ENCODE measurements at regions not wholly inside any gene's neighbourhood (a gene's known extent, or its start where the extent isn't known, plus 50 kb on each side); places are given as distances from the start of the nearest gene placed in this dataset.

DNA sequence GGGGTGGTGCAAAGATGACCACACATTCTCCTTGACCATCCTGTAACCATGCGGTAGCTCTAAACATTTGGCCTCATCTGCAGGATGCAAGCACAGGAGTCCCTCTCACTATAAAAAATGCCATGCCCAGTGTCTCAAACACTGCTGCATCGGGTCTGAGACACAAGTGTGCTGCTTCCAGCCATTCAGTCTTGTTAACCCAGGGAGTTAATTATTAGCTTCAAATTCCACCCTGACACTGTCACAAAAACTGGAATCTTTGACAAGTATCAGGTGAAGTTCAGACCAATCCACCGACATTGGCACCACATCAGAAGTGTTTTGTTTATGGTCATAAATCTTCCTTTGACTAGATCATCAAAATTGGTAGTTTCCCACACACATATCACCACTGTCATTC, 119.1 kb upstream of the RASEF start:
- no peaks in the 10 kb centered on the region for H3K36me3 ChIP-seq (ENCODE audit: control insufficient read depth in 1 of 2, insufficient read depth in 2 of 2, low read length in 2 of 2)
- TF ChIP-seq RAD21 (IDR thresholded peaks at IDR 0.05; ENCODE audit: low read depth): no peak
- no peak for TF ChIP-seq POLR2AphosphoS5 (IDR thresholded peaks at IDR 0.05; ENCODE audit: low read depth, low read length)
- no peak for TF ChIP-seq YY1 (IDR thresholded peaks at IDR 0.05; ENCODE audit: extremely low read depth, insufficient replicate concordance, low read depth, low read length)
- no peak for TF ChIP-seq ZFX (IDR thresholded peaks at IDR 0.05)
- TF ChIP-seq ZNF274 (IDR thresholded peaks at IDR 0.05; ENCODE audit: low read depth, low read length): no peak
- TF ChIP-seq EZH2 (IDR thresholded peaks at IDR 0.05): no peak
- TF ChIP-seq, protein P1, sequence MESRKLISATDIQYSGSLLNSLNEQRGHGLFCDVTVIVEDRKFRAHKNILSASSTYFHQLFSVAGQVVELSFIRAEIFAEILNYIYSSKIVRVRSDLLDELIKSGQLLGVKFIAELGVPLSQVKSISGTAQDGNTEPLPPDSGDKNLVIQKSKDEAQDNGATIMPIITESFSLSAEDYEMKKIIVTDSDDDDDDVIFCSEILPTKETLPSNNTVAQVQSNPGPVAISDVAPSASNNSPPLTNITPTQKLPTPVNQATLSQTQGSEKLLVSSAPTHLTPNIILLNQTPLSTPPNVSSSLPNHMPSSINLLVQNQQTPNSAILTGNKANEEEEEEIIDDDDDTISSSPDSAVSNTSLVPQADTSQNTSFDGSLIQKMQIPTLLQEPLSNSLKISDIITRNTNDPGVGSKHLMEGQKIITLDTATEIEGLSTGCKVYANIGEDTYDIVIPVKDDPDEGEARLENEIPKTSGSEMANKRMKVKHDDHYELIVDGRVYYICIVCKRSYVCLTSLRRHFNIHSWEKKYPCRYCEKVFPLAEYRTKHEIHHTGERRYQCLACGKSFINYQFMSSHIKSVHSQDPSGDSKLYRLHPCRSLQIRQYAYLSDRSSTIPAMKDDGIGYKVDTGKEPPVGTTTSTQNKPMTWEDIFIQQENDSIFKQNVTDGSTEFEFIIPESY (IDR thresholded peaks at IDR 0.05; ENCODE audit: extremely low read depth, insufficient replicate concordance, low read length): no peak
- no peak for TF ChIP-seq SP1 (IDR thresholded peaks at IDR 0.05; ENCODE audit: low read depth)
- no peak for TF ChIP-seq SIN3A (IDR thresholded peaks at IDR 0.05; ENCODE audit: low read depth)
- no peak for TF ChIP-seq POLR2A (IDR thresholded peaks at IDR 0.05; ENCODE audit: borderline replicate concordance, extremely low read depth, insufficient read depth, insufficient read length)
- no peak for TF ChIP-seq SRF (IDR thresholded peaks at IDR 0.05; ENCODE audit: low read depth)
- TF ChIP-seq CBX3 (IDR thresholded peaks at IDR 0.05; ENCODE audit: low read depth): no peak
- TF ChIP-seq ELF1 (IDR thresholded peaks at IDR 0.05; ENCODE audit: borderline replicate concordance, low read depth): no peak
- TF ChIP-seq, protein P2, sequence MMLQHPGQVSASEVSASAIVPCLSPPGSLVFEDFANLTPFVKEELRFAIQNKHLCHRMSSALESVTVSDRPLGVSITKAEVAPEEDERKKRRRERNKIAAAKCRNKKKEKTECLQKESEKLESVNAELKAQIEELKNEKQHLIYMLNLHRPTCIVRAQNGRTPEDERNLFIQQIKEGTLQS (IDR thresholded peaks at IDR 0.05): no peak
- no peak for TF ChIP-seq JUND (IDR thresholded peaks at IDR 0.05)
- TF ChIP-seq, protein P3, sequence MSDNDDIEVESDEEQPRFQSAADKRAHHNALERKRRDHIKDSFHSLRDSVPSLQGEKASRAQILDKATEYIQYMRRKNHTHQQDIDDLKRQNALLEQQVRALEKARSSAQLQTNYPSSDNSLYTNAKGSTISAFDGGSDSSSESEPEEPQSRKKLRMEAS (IDR thresholded peaks at IDR 0.05): no peak
- TF ChIP-seq CEBPB (IDR thresholded peaks at IDR 0.05; ENCODE audit: low read depth): no peak
- TF ChIP-seq, protein P4, sequence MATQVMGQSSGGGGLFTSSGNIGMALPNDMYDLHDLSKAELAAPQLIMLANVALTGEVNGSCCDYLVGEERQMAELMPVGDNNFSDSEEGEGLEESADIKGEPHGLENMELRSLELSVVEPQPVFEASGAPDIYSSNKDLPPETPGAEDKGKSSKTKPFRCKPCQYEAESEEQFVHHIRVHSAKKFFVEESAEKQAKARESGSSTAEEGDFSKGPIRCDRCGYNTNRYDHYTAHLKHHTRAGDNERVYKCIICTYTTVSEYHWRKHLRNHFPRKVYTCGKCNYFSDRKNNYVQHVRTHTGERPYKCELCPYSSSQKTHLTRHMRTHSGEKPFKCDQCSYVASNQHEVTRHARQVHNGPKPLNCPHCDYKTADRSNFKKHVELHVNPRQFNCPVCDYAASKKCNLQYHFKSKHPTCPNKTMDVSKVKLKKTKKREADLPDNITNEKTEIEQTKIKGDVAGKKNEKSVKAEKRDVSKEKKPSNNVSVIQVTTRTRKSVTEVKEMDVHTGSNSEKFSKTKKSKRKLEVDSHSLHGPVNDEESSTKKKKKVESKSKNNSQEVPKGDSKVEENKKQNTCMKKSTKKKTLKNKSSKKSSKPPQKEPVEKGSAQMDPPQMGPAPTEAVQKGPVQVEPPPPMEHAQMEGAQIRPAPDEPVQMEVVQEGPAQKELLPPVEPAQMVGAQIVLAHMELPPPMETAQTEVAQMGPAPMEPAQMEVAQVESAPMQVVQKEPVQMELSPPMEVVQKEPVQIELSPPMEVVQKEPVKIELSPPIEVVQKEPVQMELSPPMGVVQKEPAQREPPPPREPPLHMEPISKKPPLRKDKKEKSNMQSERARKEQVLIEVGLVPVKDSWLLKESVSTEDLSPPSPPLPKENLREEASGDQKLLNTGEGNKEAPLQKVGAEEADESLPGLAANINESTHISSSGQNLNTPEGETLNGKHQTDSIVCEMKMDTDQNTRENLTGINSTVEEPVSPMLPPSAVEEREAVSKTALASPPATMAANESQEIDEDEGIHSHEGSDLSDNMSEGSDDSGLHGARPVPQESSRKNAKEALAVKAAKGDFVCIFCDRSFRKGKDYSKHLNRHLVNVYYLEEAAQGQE (IDR thresholded peaks at IDR 0.05; ENCODE audit: low read depth): no peak
- H3K79me2 ChIP-seq (ENCODE audit: insufficient read depth, low read length): no peaks in the 10 kb centered on the region
- ChIA-PET POLR2A (no interaction called here), CTCF (no interaction called here), RAD21 (ENCODE audit: low non-redundant PET in 1 of 2, low total read pairs in 2 of 2, uncharacterized antibody in 2 of 2, unreplicated experiment in 2 of 2) (no interaction called here)
- no peak for DNase-seq (ENCODE audit: low read depth, low spot score)
- BruUV-seq (replicated peaks): no TSS peak
- intact Hi-C loops (cut with micrococcal nuclease): no loop called here
- no peaks in the 10 kb centered on the region for H3K9me2 ChIP-seq (ENCODE audit: insufficient read depth)
- no peak overlapping the region for H2AFZ ChIP-seq (ENCODE audit: low read depth, low read length, poor library complexity, severe bottlenecking)
- no peak overlapping the region for H3K9ac ChIP-seq (ENCODE audit: low read length)
- H3K9me3 ChIP-seq (ENCODE audit: control insufficient read depth in 1 of 2, insufficient read depth in 1 of 2, low read depth in 1 of 2, low read length in 2 of 2): no peaks in the 10 kb centered on the region
- H3K4me1 ChIP-seq (ENCODE audit: control insufficient read depth in 1 of 2, insufficient read depth in 2 of 2, low read length in 2 of 2): no peaks in the 10 kb centered on the region
- ATAC-seq: no peak
- no peak overlapping the region for H3K4me2 ChIP-seq (ENCODE audit: low read length)
- no peaks in the 10 kb centered on the region for H3K27me3 ChIP-seq (ENCODE audit: insufficient read depth, low read length)
- no peak overlapping the region for H3K4me3 ChIP-seq (replicated peaks in 1 of 2; ENCODE audit: low read depth in 1 of 2, low read length in 2 of 2)
- no peaks in the 10 kb centered on the region; the same call in 1 of the 2 replicates for H4K20me1 ChIP-seq (ENCODE audit: insufficient read depth)
- no peak overlapping the region for H3K27ac ChIP-seq (ENCODE audit: low read depth, low read length)

All from HCT116 (cell line).